HG03159 (cell line): ENCODE measurements at regions not wholly inside any gene's neighbourhood (a gene's known extent, or its start where the extent isn't known, plus 50 kb on each side); places are given as distances from the start of the nearest gene placed in this dataset.

Experiments
- ATAC-seq: cut with Tn5 transposase; IDR thresholded peaks from one replicate; pipeline ENCODE4 v1.9.1; 2021; ENCODE audit warnings: mild to moderate bottlenecking, moderate library complexity; ENCODE audit not compliant: unreplicated experiment

- ATAC-seq = no peak
These were observed 1040.0 kb upstream of the MAP3K7 start for GRCh38 chr6:91626911-91627310.

GRCh38 chr6:91613481-91613880, 1026.6 kb upstream of the MAP3K7 start:
- no peak for ATAC-seq

GRCh38 chr6:91611190-91611589, 1024.3 kb upstream of the MAP3K7 start:
- no peak for ATAC-seq

GRCh38 chr6:91608428-91608827, 1021.6 kb upstream of the MAP3K7 start:
- no peak for ATAC-seq

- ATAC-seq = no peak
These were observed 1019.5 kb upstream of the MAP3K7 start for GRCh38 chr6:91606148-91606901.

GRCh38 chr6:91600561-91600960, 1013.7 kb upstream of the MAP3K7 start:
- no peak for ATAC-seq

GRCh38 chr6:91590191-91590590, 1003.3 kb upstream of the MAP3K7 start:
- ATAC-seq = no peak

GRCh38 chr6:91580635-91581034, 993.8 kb upstream of the MAP3K7 start:
- ATAC-seq = no peak

GRCh38 chr6:91575032-91575431, 988.2 kb upstream of the MAP3K7 start:
- ATAC-seq = peak; percentile 91

- peak; percentile 41 for ATAC-seq
These were observed 987.0 kb upstream of the MAP3K7 start for GRCh38 chr6:91573826-91574416.

- ATAC-seq = no peak
These were observed 986.0 kb upstream of the MAP3K7 start for GRCh38 chr6:91572878-91573277.

- ATAC-seq = no peak
These were observed 982.2 kb upstream of the MAP3K7 start for GRCh38 chr6:91569071-91569470.

- ATAC-seq = no peak
These were observed 979.6 kb upstream of the MAP3K7 start for GRCh38 chr6:91566467-91566866.

- no peak for ATAC-seq
These were observed 978.3 kb upstream of the MAP3K7 start for GRCh38 chr6:91565207-91565606.

GRCh38 chr6:91562955-91563354, 976.1 kb upstream of the MAP3K7 start:
- no peak for ATAC-seq

GRCh38 chr6:91560409-91560808, 973.5 kb upstream of the MAP3K7 start:
- ATAC-seq = no peak

- ATAC-seq = no peak
These were observed 954.0 kb upstream of the MAP3K7 start for GRCh38 chr6:91540902-91541301.

GRCh38 chr6:91539456-91539855, 952.6 kb upstream of the MAP3K7 start:
- ATAC-seq = no peak

GRCh38 chr6:91538622-91539021, 951.8 kb upstream of the MAP3K7 start:
- no peak for ATAC-seq

GRCh38 chr6:91534614-91535013, 947.7 kb upstream of the MAP3K7 start:
- no peak for ATAC-seq

- ATAC-seq = no peak
These were observed 936.6 kb upstream of the MAP3K7 start for GRCh38 chr6:91523511-91523910.

GRCh38 chr6:91521999-91522398, 935.1 kb upstream of the MAP3K7 start:
- ATAC-seq = no peak

GRCh38 chr6:91509711-91510110, 922.8 kb upstream of the MAP3K7 start:
- no peak for ATAC-seq
